BE2C (cell line): ENCODE measurements at regions not wholly inside any gene's neighbourhood (a gene's known extent, or its start where the extent isn't known, plus 50 kb on each side); places are given as distances from the start of the nearest gene placed in this dataset.

Source experiments
- DNase-seq: peaks from one replicate; pipeline ENCODE4 v3.0.0-alpha.2; 2020
- H3K27me3 ChIP-seq: fragments of 250-450 bp; sonication (Bioruptor Pico); 2 replicates; pipeline ENCODE4 v1.5.1; 2020; ENCODE audit warnings: mild to moderate bottlenecking
- H3K36me3 ChIP-seq: fragments of 250-450 bp; sonication (Bioruptor Pico); 2 replicates; pipeline ENCODE4 v1.5.1; 2020; ENCODE audit warnings: mild to moderate bottlenecking
- H3K4me1 ChIP-seq: fragments of 250-450 bp; sonication (Bioruptor Pico); 2 replicates; pipeline ENCODE4 v1.5.1; 2020
- H3K4me3 ChIP-seq: 2 replicates; pipeline ENCODE4 v1.5.1; 2011; ENCODE audit warnings: low read depth, low read length
- H3K9me3 ChIP-seq: fragments of 250-450 bp; sonication (Bioruptor Pico); 2 replicates; pipeline ENCODE4 v1.5.1; 2020
- TF ChIP-seq, protein P1 (sequence below): IDR thresholded peaks from 2 replicates; pipeline ENCODE4 v1.5.1; 2012; ENCODE audit warnings: mild to moderate bottlenecking, low read depth, low read length

- DNase-seq = no peak
- TF ChIP-seq, protein P1, sequence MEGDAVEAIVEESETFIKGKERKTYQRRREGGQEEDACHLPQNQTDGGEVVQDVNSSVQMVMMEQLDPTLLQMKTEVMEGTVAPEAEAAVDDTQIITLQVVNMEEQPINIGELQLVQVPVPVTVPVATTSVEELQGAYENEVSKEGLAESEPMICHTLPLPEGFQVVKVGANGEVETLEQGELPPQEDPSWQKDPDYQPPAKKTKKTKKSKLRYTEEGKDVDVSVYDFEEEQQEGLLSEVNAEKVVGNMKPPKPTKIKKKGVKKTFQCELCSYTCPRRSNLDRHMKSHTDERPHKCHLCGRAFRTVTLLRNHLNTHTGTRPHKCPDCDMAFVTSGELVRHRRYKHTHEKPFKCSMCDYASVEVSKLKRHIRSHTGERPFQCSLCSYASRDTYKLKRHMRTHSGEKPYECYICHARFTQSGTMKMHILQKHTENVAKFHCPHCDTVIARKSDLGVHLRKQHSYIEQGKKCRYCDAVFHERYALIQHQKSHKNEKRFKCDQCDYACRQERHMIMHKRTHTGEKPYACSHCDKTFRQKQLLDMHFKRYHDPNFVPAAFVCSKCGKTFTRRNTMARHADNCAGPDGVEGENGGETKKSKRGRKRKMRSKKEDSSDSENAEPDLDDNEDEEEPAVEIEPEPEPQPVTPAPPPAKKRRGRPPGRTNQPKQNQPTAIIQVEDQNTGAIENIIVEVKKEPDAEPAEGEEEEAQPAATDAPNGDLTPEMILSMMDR = no peak
- no peaks in the 10 kb centered on the region for H3K27me3 ChIP-seq
- H3K9me3 ChIP-seq = no peaks in the 10 kb centered on the region
- no peaks in the 10 kb centered on the region; the same call in 1 of the 2 replicates for H3K4me1 ChIP-seq
- no peak overlapping the region for H3K4me3 ChIP-seq
- no peaks in the 10 kb centered on the region for H3K36me3 ChIP-seq
Measured at GRCh38 chr1:64337926-64338325, 132.0 kb upstream of the CACHD1 start.

GRCh38 chr1:64340361-64340760, 129.6 kb upstream of the CACHD1 start:
- Histone ChIP-seq H3K27me3 (no peaks in the 10 kb centered on the region), H3K4me3 (no peak overlapping the region), H3K36me3 (no peaks in the 10 kb centered on the region), H3K9me3 (no peaks in the 10 kb centered on the region), H3K4me1 (peaks cover 3% of the 10 kb centered on the region)
- TF ChIP-seq, protein P1 = no peak
- no peak for DNase-seq

- no peak overlapping the region for H3K4me3 ChIP-seq
- no peaks in the 10 kb centered on the region for H3K27me3 ChIP-seq
- TF ChIP-seq, protein P1 = no peak
- peak; percentile 55 for DNase-seq
- no peaks in the 10 kb centered on the region for H3K36me3 ChIP-seq
- no peaks in the 10 kb centered on the region for H3K9me3 ChIP-seq
- H3K4me1 ChIP-seq = peaks cover 3% of the 10 kb centered on the region
Measured at GRCh38 chr1:64343105-64343822, 126.7 kb upstream of the CACHD1 start.

DNA sequence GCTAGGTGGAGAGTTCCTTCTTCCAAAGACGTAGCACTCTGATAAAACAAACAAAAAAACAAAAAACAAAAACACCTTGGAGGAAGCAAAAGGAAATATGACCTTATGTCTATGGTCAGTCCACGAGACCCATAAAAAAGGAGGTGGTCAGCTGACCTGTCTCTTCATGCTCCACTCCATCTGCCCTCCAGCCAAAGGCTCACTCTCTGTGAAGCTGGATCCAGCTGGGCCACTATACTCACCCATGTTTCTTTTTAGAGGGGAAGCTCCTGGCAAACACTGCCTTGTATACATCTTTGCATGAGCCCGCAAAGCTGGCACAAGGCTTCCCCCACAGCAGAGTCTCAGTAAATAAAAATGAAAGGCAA, 126.1 kb upstream of the CACHD1 start:
- Histone ChIP-seq H3K9me3 (no peaks in the 10 kb centered on the region), H3K36me3 (no peaks in the 10 kb centered on the region), H3K4me1 (peaks cover 3% of the 10 kb centered on the region), H3K27me3 (no peaks in the 10 kb centered on the region), H3K4me3 (no peak overlapping the region)
- TF ChIP-seq, protein P1 = no peak
- DNase-seq = peak; percentile 6

DNA sequence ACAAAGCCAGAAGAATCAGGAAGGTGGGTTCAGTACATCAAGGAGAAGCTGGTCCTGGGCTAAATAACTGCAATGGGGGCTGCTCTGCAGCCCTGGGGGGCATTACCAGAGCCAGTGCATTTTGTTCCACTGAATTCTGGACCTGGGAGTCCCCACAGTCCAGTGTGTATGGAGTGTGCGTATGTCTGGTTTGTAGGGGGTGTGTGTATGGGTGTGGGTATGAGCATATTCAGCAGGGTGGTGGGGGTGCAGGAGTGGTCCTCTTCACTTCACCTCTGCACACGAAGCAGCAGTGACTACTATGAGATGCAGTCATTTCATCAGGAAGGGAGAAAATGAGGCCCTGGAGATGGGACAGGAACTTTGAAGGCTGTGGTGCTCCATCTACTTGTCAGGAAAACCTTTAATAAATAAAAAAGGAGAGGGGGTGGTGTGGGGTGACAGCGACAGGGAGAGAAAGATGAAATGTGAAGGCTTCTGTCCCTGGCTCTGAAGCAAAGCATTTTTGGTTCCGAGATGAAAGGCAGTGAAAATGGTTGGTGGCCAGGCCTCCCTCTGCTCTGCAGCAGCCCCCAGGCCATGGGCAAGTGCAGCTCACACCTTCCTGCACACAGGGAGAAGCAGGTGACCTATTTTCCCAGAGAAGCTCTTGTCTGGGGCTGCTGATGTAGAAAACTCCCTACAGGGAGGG, 121.5 kb upstream of the CACHD1 start:
- Histone ChIP-seq H3K4me3 (no peak overlapping the region), H3K4me1 (no peaks in the 10 kb centered on the region)
- DNase-seq = no peak

More for the DNA sequence above, 121.5 kb upstream of the CACHD1 start:
- Histone ChIP-seq H3K27me3 (no peaks in the 10 kb centered on the region), H3K9me3 (no peaks in the 10 kb centered on the region), H3K36me3 (no peaks in the 10 kb centered on the region)
- TF ChIP-seq, protein P1 = no peak
